D721Med (cell line): ENCODE measurements at regions not wholly inside any gene's neighbourhood (a gene's known extent, or its start where the extent isn't known, plus 50 kb on each side); places are given as distances from the start of the nearest gene placed in this dataset.
A peak's percentile ranks its signal among the peaks of the same experiment; 100 is the strongest.
"Not testable (repeated sequence)": the region's sequence is repeated elsewhere in the genome, so short reads cannot be mapped to it uniquely, and the experiment has no call there.

Experiments used
- DNase-seq: peaks from one replicate; pipeline ENCODE4 v3.0.0; 2011; ENCODE audit warnings: low spot score; ENCODE audit not compliant: insufficient read length
- FAIRE-seq: peaks from 2 replicates; lab custom pipeline; 2011; peaks lifted over from hg19 to GRCh38; lab: Jason Lieb, UNC
- CTCF ChIP-seq: IDR thresholded peaks from 2 replicates; pipeline ENCODE4 v1.5.1; 2012; ENCODE audit warnings: mild to moderate bottlenecking, control low read depth; ENCODE audit not compliant: insufficient read depth; ENCODE audit errors: missing control alignments

- not testable (repeated sequence) for DNase-seq, FAIRE-seq
Observed at GRCh38 chr3:75394102-75394501, 270.0 kb upstream of the FRG2C start.

- not testable (repeated sequence) for FAIRE-seq
Observed at GRCh38 chr3:75394562-75395360, 269.4 kb upstream of the FRG2C start.

GRCh38 chr3:75395580-75396315 lies 268.4 kb upstream of the FRG2C start:
- FAIRE-seq = no peak
- TF ChIP-seq CTCF = no peak
- DNase-seq = no peak

More at GRCh38 chr3:75394562-75395360, 269.4 kb upstream of the FRG2C start:
- DNase-seq = not testable (repeated sequence)

GRCh38 chr3:75396316-75396802 lies 267.8 kb upstream of the FRG2C start:
- DNase-seq (no peak), FAIRE-seq (no peak)
- no peak for TF ChIP-seq CTCF

- not testable (repeated sequence) for DNase-seq, FAIRE-seq
Observed at GRCh38 chr3:75397486-75397885, 266.6 kb upstream of the FRG2C start.

GRCh38 chr3:75422101-75422945 lies 241.8 kb upstream of the FRG2C start:
- peak; percentile 39 for TF ChIP-seq CTCF
- not testable (repeated sequence) for FAIRE-seq, DNase-seq

- not testable (repeated sequence) for FAIRE-seq, DNase-seq
Observed at GRCh38 chr3:75425379-75425778, 238.7 kb upstream of the FRG2C start.

- not testable (repeated sequence) for DNase-seq, FAIRE-seq
Observed at GRCh38 chr3:75427486-75427885, 236.6 kb upstream of the FRG2C start.

- not testable (repeated sequence) for FAIRE-seq, DNase-seq
Observed at GRCh38 chr3:75427906-75428305, 236.2 kb upstream of the FRG2C start.

- DNase-seq = peak; percentile 37
- peak; percentile 47 for TF ChIP-seq CTCF
- not testable (repeated sequence) for FAIRE-seq
Observed at GRCh38 chr3:75429561-75430220, 234.4 kb upstream of the FRG2C start.

GRCh38 chr3:75430406-75430805 lies 233.7 kb upstream of the FRG2C start:
- DNase-seq = not testable (repeated sequence)

GRCh38 chr3:75431120-75431519 lies 233.0 kb upstream of the FRG2C start:
- FAIRE-seq = not testable (repeated sequence)

More at GRCh38 chr3:75430406-75430805, 233.7 kb upstream of the FRG2C start:
- FAIRE-seq = not testable (repeated sequence)

GRCh38 chr3:75432466-75432865 lies 231.7 kb upstream of the FRG2C start:
- not testable (repeated sequence) for DNase-seq, FAIRE-seq

More at GRCh38 chr3:75431120-75431519, 233.0 kb upstream of the FRG2C start:
- DNase-seq = not testable (repeated sequence)
